Upper lobe of left lung (tissue), 6 donors: ENCODE measurements at regions not wholly inside any gene's neighbourhood (a gene's known extent, or its start where the extent isn't known, plus 50 kb on each side); places are given as distances from the start of the nearest gene placed in this dataset.

Experiments used
- ATAC-seq, 2 donors: fragments of 200-7000 bp; cut with Tn5 transposase; one replicate each; pipeline ENCODE4 v1.9.1; 2022; ENCODE audit warnings: mild to moderate bottlenecking in 2 of 2, moderate library complexity in 2 of 2; ENCODE audit not compliant: low FRiP score in 2 of 2
- DNase-seq, 2 donors: peaks; one replicate each; pipeline ENCODE4 v3.0.0-alpha.2; 2019 to 2020
- H3K27ac ChIP-seq, 4 donors: fragments of 200-600 bp; sonication (generic); one replicate each; pipeline ENCODE4 v1.5.1; 2016 to 2019
- H3K27me3 ChIP-seq, 4 donors: fragments of 200-600 bp; sonication (generic); one replicate each; pipeline ENCODE4 v1.5.1; 2017 to 2019
- H3K36me3 ChIP-seq, 4 donors: fragments of 200-600 bp; sonication (generic); one replicate each; pipeline ENCODE4 v1.5.1; 2016 to 2019
- H3K4me1 ChIP-seq, 4 donors: fragments of 200-600 bp; sonication (generic); one replicate each; pipeline ENCODE4 v1.5.1; 2018 to 2019
- H3K4me3 ChIP-seq, 4 donors: fragments of 200-600 bp; sonication (generic); one replicate each; pipeline ENCODE4 v1.5.1; 2017 to 2019; ENCODE audit warnings: mild to moderate bottlenecking in 2 of 4, moderate library complexity in 1 of 4
- H3K9me3 ChIP-seq, 4 donors: fragments of 200-600 bp; sonication (generic); one replicate each; pipeline ENCODE4 v1.5.1; 2018 to 2019
- CTCF ChIP-seq, 6 experiments: fragments of 450-650 bp in 4 of 6; fragments of 200-600 bp in 2 of 6; sonication (generic) in 2 of 6; IDR thresholded peaks; one replicate each; pipeline ENCODE4 v1.5.1; 2016 to 2019; ENCODE audit warnings: antibody characterized with exemption in 6 of 6
- EP300 ChIP-seq, 4 donors: sonication (generic); formaldehyde crosslinking; IDR thresholded peaks; one replicate each; pipeline ENCODE4 v1.5.1; 2017; ENCODE audit warnings: antibody characterized with exemption in 4 of 4, control low read depth in 2 of 4
- POLR2A ChIP-seq, 4 donors: fragments of 450-650 bp; IDR thresholded peaks; one replicate each; pipeline ENCODE4 v1.5.1; 2016 to 2017; ENCODE audit warnings: antibody characterized with exemption in 4 of 4, mild to moderate bottlenecking in 2 of 4
- POLR2AphosphoS5 ChIP-seq, 2 donors: sonication (generic); formaldehyde crosslinking; IDR thresholded peaks; one replicate each; pipeline ENCODE4 v1.5.1; 2017; ENCODE audit warnings: antibody characterized with exemption in 2 of 2
- WGBS, 2 donors: methylation state at CpG; one replicate each; pipeline ENCODE4 v1.1.5; 2017 to 2018; 5-methylcytosine and 5-hydroxymethylcytosine counted together
- donor health status: DM: no; HTN: no; CAD: no; lungs with moderate emphysema.
- donor health status: DM: no; HTN: yes; CAD: no; lungs with severe emphysema.

- 74 to 92% methylated on average over 3 to 4 of the region's 4 CpGs for WGBS, 2 donors
- no peak overlapping the region for H3K27ac ChIP-seq
- no peaks in the 10 kb centered on the region for H3K9me3 ChIP-seq
- no peaks in the 10 kb centered on the region for H3K27me3 ChIP-seq
- no peak overlapping the region for H3K4me3 ChIP-seq
- no peaks in the 10 kb centered on the region for H3K36me3 ChIP-seq
- ATAC-seq (no peak), DNase-seq (no peak)
- no peaks in the 10 kb centered on the region for H3K4me1 ChIP-seq
- TF ChIP-seq CTCF (IDR thresholded peaks at IDR 0.05): no peak
- no peak for TF ChIP-seq POLR2A (IDR thresholded peaks at IDR 0.05)
- TF ChIP-seq EP300 (IDR thresholded peaks at IDR 0.05): no peak
- TF ChIP-seq POLR2AphosphoS5 (IDR thresholded peaks at IDR 0.05): no peak
Observed at GRCh38 chrX:3550871-3551270, 162.6 kb downstream of the PRKX start.

GRCh38 chrX:3550160-3550751 lies 163.2 kb downstream of the PRKX start:
- Histone ChIP-seq H3K9me3 (no peaks in the 10 kb centered on the region), H3K4me3 (no peak overlapping the region), H3K4me1 (no peaks in the 10 kb centered on the region), H3K27ac (no peak overlapping the region), H3K36me3 (no peaks in the 10 kb centered on the region), H3K27me3 (no peaks in the 10 kb centered on the region)
- 76 to 88% methylated on average over 5 to 6 of the region's 8 CpGs for WGBS, 2 donors
- TF ChIP-seq CTCF (IDR thresholded peaks at IDR 0.05) (no peak), EP300 (IDR thresholded peaks at IDR 0.05) (no peak), POLR2AphosphoS5 (IDR thresholded peaks at IDR 0.05) (no peak), POLR2A (IDR thresholded peaks at IDR 0.05) (no peak)
- no peak for ATAC-seq
- DNase-seq: no peak

- 50 to 61% methylated on average over 1 to 13 of the region's 13 CpGs for WGBS, 2 donors
- ATAC-seq (peak in 1 of 2 donors; percentile 59), DNase-seq (no peak)
- no peaks in the 10 kb centered on the region for H3K36me3 ChIP-seq
- H3K4me3 ChIP-seq: no peak overlapping the region
- no peaks in the 10 kb centered on the region for H3K27me3 ChIP-seq
- no peak overlapping the region for H3K27ac ChIP-seq
- H3K9me3 ChIP-seq: no peaks in the 10 kb centered on the region
- H3K4me1 ChIP-seq: no peaks in the 10 kb centered on the region
- TF ChIP-seq CTCF (IDR thresholded peaks at IDR 0.05): no peak
- TF ChIP-seq EP300 (IDR thresholded peaks at IDR 0.05): no peak
- TF ChIP-seq POLR2A (IDR thresholded peaks at IDR 0.05): no peak
- no peak for TF ChIP-seq POLR2AphosphoS5 (IDR thresholded peaks at IDR 0.05)
Observed at GRCh38 chrX:3549411-3549911, 164.0 kb downstream of the PRKX start.

- 29 to 43% methylated on average over 15 of the region's 15 CpGs for WGBS, 2 donors
- Histone ChIP-seq H3K36me3 (no peaks in the 10 kb centered on the region), H3K9me3 (no peaks in the 10 kb centered on the region), H3K27me3 (no peaks in the 10 kb centered on the region), H3K4me3 (no peak overlapping the region), H3K4me1 (no peaks in the 10 kb centered on the region), H3K27ac (no peak overlapping the region)
- TF ChIP-seq POLR2AphosphoS5 (IDR thresholded peaks at IDR 0.05): no peak
- no peak for TF ChIP-seq POLR2A (IDR thresholded peaks at IDR 0.05)
- no peak for TF ChIP-seq EP300 (IDR thresholded peaks at IDR 0.05)
- no peak for TF ChIP-seq CTCF (IDR thresholded peaks at IDR 0.05)
- DNase-seq (no peak), ATAC-seq (peak in 1 of 2 donors; percentile 75)
Observed at GRCh38 chrX:3548765-3549391, 164.6 kb downstream of the PRKX start.

GRCh38 chrX:3545901-3546300 lies 167.5 kb downstream of the PRKX start:
- Histone ChIP-seq H3K4me1 (no peaks in the 10 kb centered on the region), H3K27ac (no peak overlapping the region), H3K9me3 (no peaks in the 10 kb centered on the region), H3K27me3 (no peaks in the 10 kb centered on the region), H3K4me3 (no peak overlapping the region), H3K36me3 (no peaks in the 10 kb centered on the region)
- ATAC-seq (no peak), DNase-seq (no peak)
- 77% methylated on average over 5 of the region's 5 CpGs; no CpG with 5 or more reads in 1 of the 2 donors for WGBS, 2 donors
- TF ChIP-seq CTCF (IDR thresholded peaks at IDR 0.05) (no peak), POLR2A (IDR thresholded peaks at IDR 0.05) (no peak), POLR2AphosphoS5 (IDR thresholded peaks at IDR 0.05) (no peak), EP300 (IDR thresholded peaks at IDR 0.05) (no peak)
